HG02852 (cell line): ENCODE measurements at regions not wholly inside any gene's neighbourhood (a gene's known extent, or its start where the extent isn't known, plus 50 kb on each side); places are given as distances from the start of the nearest gene placed in this dataset.

Experiments used
- ATAC-seq: cut with Tn5 transposase; IDR thresholded peaks from one replicate; pipeline ENCODE4 v1.9.1; 2021; ENCODE audit warnings: mild to moderate bottlenecking, moderate library complexity; ENCODE audit not compliant: unreplicated experiment

- no peak for ATAC-seq
These were observed 220.5 kb upstream of the XYLT1 start for GRCh38 chr16:17691106-17691898.

DNA sequence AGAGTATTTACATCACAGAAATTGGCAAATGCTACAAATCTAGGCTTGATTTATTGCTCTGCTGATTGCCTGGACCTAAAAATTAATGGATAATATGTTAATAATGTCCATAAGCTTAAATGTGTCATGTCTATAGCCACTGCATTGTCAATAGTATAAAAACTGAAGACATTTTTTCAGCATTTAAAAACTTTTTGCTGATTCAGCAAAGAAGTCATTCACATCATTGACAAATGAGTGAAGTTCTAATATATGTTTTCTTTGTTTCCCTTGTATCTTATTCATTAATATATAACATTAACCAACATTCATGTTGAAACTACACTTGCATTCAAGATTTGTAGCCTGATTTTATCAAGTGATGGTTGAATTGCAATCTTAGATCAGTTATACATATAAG lies 214.7 kb upstream of the XYLT1 start:
- ATAC-seq: no peak

DNA sequence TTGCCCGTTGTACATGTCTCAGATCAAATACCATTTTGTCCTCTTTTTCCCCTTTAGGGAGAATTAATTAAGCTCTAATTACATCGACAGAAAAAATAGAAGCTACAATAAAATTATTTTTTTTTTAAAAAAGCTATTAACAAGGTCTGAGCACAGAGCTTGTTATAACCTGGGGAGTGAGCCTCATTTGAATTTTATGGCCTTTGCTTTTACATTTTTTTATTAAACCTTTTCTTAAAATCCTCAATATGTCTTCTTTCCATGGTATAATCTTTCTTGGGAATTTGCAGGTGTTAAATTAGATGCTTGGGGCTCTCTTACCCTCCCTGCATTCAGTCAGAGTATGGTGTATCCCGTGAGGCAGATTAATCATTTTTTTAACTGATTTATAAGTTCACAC lies 212.5 kb upstream of the XYLT1 start:
- ATAC-seq: no peak

GRCh38 chr16:17676171-17676570 lies 205.4 kb upstream of the XYLT1 start:
- ATAC-seq: no peak

- no peak for ATAC-seq
These were observed 197.6 kb upstream of the XYLT1 start for GRCh38 chr16:17668386-17668785.

- no peak for ATAC-seq
These were observed 195.5 kb upstream of the XYLT1 start for GRCh38 chr16:17666293-17666692.

- ATAC-seq: no peak
These were observed 188.1 kb upstream of the XYLT1 start for GRCh38 chr16:17658881-17659280.

DNA sequence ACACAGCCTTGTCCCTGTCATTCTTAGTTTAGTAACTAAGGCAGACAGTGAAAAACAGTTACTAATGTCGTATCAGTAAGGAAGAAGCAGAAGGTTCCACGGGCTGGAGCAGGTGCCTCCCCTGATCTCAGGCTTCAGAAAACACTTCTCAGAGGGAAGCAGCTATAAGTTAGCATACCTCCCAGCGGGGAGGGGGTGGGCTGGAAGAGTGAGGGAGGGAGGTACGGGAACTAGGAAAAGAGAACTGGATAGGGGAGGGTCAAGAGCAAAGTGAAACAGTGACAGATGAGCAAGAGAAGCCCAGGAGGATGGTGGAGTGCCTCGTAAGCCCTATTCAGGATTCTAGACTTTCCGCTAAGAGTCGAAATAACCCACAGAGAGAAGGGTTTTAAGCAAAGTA lies 186.3 kb upstream of the XYLT1 start:
- ATAC-seq: no peak

GRCh38 chr16:17654571-17654970 lies 183.8 kb upstream of the XYLT1 start:
- ATAC-seq: no peak

DNA sequence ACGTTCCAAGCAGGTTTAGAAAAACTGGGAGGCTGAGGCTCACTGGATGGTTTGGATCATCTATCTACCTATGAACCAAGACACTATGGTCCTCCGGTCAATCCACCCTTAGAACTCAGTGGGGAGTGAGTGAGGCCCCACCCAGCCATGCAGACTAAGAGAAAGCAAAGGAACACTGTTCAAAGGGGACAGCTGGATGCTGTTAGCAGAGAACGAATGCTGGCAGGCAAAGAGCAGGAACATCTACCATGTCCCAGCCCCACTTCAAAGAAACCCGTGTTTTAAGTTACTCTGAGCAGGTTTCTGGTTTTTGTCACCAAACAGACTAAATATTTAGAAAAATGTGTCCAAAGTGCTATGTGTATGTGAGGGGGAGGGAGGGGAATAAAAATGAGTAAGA lies 183.4 kb upstream of the XYLT1 start:
- no peak for ATAC-seq

- ATAC-seq: no peak
These were observed 177.4 kb upstream of the XYLT1 start for GRCh38 chr16:17647879-17648872.

GRCh38 chr16:17643935-17644334 lies 173.2 kb upstream of the XYLT1 start:
- no peak for ATAC-seq

DNA sequence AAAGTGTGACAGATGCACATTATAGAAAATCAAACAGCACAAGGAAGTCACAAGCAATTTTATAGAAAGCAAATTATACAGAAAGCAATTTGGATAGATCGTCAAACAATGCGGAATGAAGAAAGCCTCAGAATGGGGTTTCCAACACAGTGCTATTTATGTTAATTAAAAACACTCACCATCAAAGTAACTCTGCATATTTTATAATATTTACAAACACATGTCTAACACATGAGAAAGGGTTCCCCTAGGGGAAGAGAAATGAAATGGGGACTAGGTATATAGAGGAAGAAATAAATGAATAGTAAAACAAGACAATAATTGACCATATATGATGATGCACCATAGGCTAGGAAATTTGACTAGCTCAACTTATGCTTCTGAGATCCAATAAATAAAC lies 171.2 kb upstream of the XYLT1 start:
- no peak for ATAC-seq

GRCh38 chr16:17638134-17638533 lies 167.4 kb upstream of the XYLT1 start:
- ATAC-seq: no peak

GRCh38 chr16:17635183-17635582 lies 164.4 kb upstream of the XYLT1 start:
- no peak for ATAC-seq

- ATAC-seq: no peak
These were observed 162.6 kb upstream of the XYLT1 start for GRCh38 chr16:17633181-17633951.

DNA sequence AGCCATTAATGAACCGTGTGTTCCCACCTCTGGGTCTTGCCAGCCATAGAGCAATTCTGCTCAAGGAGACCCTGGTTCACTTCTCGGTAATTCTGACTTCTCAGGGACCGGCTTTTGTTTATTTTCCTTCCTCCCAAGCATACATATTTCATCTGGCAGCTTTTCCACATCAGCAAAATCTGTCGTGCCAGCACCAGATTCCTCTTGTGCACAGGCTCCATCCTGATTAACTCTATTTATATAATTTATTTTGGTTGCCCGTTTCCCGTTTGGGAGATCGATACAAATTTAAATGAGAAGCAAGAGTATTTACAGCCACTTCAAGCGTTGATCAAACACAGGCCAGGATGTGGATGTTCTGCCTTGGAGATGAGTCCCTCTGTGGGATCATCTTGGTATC lies 161.9 kb upstream of the XYLT1 start:
- no peak for ATAC-seq

- no peak for ATAC-seq
These were observed 159.2 kb upstream of the XYLT1 start for GRCh38 chr16:17629936-17630335.

GRCh38 chr16:17628983-17629382 lies 158.2 kb upstream of the XYLT1 start:
- ATAC-seq: no peak

DNA sequence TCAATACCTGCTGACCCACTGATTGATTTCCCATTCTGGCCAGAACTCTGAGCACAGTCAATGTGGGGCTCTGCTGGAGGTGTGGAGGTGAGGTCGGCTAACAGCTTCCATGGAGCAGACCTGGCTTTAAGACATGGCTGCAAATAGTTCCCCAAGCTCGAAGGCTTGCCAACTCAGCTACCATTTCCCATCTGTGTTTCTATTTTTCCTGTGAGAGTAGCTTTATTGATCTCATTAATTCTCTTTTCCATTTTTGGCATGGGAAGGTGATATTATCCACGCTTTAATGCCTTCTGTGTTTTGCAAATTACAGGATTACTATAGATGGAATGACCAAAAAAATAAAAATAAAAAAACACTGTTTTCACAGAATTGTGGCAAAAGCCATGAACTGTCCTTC lies 151.6 kb upstream of the XYLT1 start:
- no peak for ATAC-seq

GRCh38 chr16:17619261-17619660 lies 148.5 kb upstream of the XYLT1 start:
- ATAC-seq: no peak
